ENCODE measurements at regions not wholly inside any gene's neighbourhood (a gene's known extent, or its start where the extent isn't known, plus 50 kb on each side); places are given as distances from the start of the nearest gene placed in this dataset.

GRCh38 chr4:128600410-128600809 lies 209.1 kb upstream of the JADE1 start:
- DNase-seq = no peak

DNA sequence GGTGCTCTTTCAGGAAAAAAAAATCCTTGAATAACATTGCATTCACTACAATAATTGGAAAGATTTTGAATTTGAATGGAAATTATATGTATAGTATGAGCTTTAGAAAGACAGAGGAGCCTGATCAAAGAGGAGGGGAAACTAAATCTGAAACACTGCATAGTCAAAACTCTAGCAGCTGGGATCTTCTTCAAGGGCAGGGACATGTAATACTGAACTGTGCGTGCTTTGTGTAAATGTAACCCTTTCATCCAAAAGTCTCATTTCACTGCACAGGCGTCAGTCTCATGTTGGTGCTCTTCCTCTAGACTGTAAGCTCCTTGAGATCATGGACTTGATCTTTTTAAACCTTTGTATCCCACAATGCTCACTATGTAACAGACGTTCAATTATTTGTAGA lies 212.0 kb upstream of the JADE1 start:
- no peak for DNase-seq

DNA sequence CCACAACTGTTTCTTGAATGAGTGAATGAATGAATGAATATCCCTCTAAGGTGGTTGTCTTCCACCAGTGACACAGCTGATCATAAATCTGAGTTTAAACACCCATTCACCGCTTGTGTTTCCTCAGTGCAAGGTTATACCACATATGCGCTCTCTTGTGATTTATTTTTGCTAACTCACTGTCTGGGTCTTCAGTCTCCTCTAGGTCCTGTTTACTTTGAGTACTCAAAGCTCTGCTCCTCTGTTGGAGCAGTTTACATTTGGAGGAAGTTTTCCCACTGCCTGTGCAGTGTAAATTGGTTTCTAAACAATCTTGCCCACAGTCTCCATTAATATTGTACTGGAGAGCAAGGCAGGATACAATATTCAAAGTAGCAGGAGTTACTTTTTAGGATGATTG lies 212.6 kb upstream of the JADE1 start:
- no peak for DNase-seq

- no peak for DNase-seq
Observed at GRCh38 chr4:128596115-128596514, 213.4 kb upstream of the JADE1 start.

- DNase-seq = no peak
Observed at GRCh38 chr4:128591482-128591881, 218.0 kb upstream of the JADE1 start.

DNA sequence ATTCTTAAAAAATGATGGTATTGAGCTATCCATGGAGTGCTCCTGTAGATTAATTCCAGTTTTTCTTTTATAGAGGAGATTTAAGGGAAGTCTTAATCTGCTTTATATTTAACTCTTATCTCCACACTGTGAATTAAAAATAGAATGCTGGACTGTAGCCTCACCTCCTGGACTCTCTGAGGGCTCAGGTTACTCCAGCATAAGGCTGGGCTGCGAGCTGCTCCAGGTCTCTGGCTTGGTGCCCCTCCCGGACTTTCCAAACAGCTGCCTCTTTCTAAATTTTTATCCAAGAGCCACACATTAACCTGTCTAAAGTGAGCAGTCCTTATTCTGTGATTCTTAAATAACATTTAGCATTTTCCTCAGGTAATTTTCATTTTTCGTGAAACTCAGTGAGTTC lies 218.7 kb upstream of the JADE1 start:
- DNase-seq = peak; percentile 7 to 49

DNA sequence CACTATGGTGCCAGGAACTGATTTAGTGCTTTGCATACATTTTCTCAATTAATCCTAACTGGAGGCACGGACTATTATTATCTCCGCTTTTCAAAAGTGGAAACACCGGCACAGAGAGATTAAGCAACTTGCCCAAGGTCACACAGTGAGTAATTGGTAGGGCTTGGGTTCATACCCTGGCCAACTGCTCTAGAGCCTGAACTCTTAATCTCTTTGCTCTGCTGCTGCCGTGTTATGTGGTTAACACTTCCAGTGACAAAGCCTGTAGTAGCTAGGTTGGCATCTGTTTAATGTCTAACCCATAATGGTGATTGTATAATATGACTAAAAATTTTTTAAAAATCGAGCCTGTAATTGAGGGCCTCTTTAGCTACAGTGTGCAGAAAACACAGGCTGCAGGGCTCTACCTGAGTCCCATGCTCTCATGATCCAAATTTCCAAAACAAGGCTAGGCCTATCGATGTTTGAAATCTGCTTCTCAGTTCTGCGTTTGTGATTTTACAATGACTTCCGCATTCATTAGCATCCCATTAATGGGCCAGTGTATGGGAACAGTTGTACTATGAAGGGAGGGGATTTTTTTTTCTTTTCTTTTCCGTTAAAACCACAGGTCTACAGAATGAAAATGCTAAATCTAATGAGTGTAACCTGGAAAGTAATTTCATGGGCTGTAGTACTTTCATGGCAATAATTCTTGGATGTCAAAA lies 219.3 kb upstream of the JADE1 start:
- DNase-seq = peak in 1 of 2 experiments; percentile 27

DNA sequence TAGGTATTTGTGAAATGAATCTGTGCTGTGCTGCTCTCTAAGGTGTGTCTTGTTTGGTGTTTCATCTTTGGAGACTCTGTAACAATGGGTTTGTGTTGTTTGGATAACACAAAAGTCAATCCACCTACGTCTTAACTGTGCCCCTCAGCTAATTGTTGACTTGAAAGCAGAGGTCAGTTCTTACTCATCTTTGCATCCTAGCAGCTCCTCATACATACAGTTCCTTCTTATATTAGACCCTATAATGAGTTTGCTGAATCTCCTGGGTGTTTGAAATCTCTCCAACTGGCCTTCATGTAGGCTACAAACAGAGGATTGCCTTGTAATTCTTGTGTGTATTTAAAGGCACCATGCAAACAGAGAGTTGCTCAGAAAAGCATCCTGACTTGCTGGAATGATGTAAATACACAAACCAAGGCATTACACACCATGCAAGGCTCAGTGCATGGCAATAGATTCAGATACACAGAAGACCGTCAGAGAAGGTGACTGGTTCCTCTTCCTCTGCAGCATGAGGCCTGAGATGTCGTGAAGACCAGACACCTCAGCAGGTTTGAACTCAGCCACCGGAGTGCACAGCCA lies 220.0 kb upstream of the JADE1 start:
- no peak for DNase-seq

GRCh38 chr4:128587382-128587781 lies 222.1 kb upstream of the JADE1 start:
- no peak for DNase-seq

GRCh38 chr4:128583753-128584712 lies 225.5 kb upstream of the JADE1 start:
- peak; percentile 18 to 46 for DNase-seq

DNA sequence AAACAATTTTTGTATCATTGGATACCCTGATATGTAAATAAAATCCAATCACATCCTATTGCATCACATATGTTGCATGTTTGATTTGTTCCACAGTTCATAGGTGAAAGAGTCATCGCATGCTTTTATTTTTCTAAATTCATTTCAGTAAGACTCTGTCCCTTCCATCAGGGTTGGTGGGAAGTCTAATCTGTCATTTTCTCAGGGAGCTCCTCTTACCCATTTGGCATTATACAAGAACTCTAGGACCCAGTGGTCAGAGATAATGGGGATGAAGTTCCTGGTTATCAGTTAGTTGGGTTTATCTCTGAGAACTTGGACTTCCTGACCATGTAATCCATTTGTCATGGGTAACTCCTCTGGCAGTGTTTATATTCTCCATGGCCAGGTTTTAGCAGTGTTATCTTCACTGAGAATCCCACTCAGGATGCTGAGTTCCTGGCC lies 227.1 kb upstream of the JADE1 start:
- DNase-seq = no peak

- DNase-seq = no peak
Observed at GRCh38 chr4:128579154-128579853, 230.2 kb upstream of the JADE1 start.

DNA sequence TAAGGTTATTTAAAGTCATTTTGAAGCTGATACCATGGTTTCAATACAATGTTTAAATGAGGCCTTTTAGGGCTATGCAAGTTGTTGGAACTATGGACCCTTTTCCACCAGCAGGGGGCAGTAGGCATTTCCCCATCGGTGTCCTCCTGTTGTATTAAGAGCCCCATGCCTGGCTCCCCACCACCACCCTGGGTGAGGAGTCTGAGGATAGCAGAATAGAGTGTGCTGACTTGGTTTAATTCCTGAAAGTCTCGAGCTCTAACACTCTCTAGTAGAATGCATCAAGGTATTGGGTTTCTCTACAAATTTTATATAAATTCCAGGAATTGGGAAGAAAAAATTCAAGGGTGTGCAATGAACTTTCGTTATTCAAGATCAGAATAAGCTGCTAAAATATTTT lies 234.8 kb upstream of the JADE1 start:
- DNase-seq = peak in 1 of 2 experiments; percentile 16

- DNase-seq = peak in 1 of 2 experiments; percentile 2
Observed at GRCh38 chr4:128573781-128574508, 235.6 kb upstream of the JADE1 start.

GRCh38 chr4:128572778-128573241 lies 236.7 kb upstream of the JADE1 start:
- DNase-seq = no peak

- no peak for DNase-seq
Observed at GRCh38 chr4:128571747-128572146, 237.8 kb upstream of the JADE1 start.

GRCh38 chr4:128570387-128570975 lies 239.0 kb upstream of the JADE1 start:
- DNase-seq = no peak

DNA sequence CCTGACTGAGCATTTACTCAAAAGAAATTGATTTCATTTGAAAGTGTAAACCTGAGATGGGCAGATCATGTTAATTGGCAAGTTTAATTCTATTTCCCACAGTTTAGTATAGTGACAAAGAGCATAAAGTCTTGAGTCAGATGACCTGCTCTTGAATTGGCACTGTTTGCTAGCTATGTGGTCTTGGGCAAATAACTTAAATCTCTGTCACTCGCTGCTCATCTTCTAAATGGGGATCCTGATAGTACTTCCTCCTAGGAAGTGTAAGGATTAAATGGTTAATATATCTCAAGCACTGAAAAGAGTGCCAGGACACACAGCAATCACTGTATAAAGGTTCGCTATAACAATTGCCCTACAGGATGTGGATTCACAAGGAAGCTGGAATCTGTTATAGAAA lies 242.8 kb upstream of the JADE1 start:
- DNase-seq = no peak

DNA sequence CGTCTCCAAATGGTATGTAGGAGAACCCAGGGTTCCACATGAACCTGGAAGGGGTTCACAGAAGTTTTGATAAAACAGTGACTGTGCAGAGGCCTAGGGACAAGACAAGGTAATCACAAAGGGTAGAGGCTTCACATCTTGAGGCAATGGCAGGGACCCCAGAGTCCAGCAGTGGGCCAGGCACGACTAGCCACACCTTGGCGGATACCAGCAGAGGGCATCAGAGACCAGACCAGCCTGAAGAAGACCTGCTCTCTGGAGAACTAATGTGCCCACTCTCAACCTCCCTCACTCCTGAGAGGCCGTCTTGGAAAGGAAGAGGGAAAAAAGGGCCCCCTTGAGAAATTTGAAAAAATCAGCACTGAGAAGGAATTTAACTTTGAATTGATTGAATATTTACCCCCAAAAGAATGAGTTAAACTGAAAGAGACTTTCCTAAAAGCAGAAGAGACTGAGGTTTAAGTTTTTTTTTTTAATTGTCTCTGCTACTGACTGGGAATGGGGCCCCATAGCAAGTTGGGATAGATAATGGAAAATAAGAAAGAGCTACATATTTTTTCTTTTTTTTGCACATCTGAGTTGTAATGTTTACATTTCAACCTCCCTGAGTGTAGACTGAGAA lies 243.8 kb upstream of the JADE1 start:
- DNase-seq = peak in 1 of 2 experiments; percentile 11

DNA sequence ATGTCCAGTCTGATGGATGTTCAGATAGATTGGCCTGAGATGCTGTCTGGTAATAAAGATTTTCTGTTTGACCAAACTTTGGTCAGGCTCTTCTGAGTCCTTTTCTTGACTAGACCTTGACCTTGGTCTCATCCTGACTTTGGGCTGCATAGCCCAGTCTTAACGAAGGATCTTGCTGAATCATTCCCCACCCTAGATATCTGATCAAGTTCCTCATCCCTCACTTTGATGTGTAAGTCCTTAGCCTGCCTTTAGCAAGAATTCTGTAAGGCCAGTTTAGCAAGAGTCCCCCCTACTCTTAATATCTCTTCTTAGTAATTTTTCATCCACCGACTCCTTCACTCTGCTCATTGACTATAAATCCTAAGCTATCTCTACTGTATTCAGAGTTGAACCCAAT lies 244.4 kb upstream of the JADE1 start:
- no peak for DNase-seq

GRCh38 chr4:128564081-128564630 lies 245.3 kb upstream of the JADE1 start:
- no peak for DNase-seq

Measured in NCI-H524 (cell line).